Adrenal gland (tissue), 5 donors: ENCODE measurements at regions not wholly inside any gene's neighbourhood (a gene's known extent, or its start where the extent isn't known, plus 50 kb on each side); places are given as distances from the start of the nearest gene placed in this dataset.

Experiments used
- CTCF ChIP-seq, 6 experiments: fragments of 450-650 bp in 4 of 6; fragments of 200-600 bp in 2 of 6; sonication (generic) in 1 of 6; IDR thresholded peaks; 1 replicate in 5 of 6; 2 replicates in 1 of 6; pipeline versions ENCODE4 v1.5.1 to v1.8.0; 2016 to 2021; ENCODE audit warnings: antibody characterized with exemption in 6 of 6, mild to moderate bottlenecking in 2 of 6, moderate library complexity in 1 of 6
- POLR2A ChIP-seq, 2 donors: fragments of 450-650 bp; IDR thresholded peaks; one replicate each; pipeline ENCODE4 v1.6.1; 2017; ENCODE audit warnings: antibody characterized with exemption in 2 of 2, mild to moderate bottlenecking in 2 of 2, moderate library complexity in 1 of 2
- donor health status: DM: no; HTN: no; CAD: no.

DNA sequence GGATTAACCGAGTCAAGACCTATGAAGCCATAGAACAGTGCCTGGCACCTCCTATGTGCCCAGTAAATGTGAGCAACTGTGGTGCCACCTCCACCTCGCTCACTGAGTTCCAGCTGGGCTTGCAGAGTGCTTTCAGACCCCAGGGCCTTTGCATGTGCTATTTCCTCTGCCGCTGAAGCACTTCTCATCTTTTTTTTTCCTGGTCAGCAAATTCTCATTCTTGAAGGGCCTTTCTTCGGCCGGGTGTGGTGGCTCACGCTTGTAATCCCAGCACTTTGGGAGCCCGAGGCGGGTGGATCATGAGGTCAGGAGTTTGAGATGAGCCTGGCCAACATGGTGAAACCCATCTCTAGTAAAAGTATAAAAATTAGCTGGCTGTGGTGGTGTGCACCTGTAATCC is 76.5 kb downstream of the MSX1 start:
- TF ChIP-seq CTCF (IDR thresholded peaks at IDR 0.05): no peak
- no peak for TF ChIP-seq POLR2A (IDR thresholded peaks at IDR 0.05)
